ENCODE measurements at regions not wholly inside any gene's neighbourhood (a gene's known extent, or its start where the extent isn't known, plus 50 kb on each side); places are given as distances from the start of the nearest gene placed in this dataset.

GRCh38 chr2:120829633-120830025 lies 94.0 kb downstream of the GLI2 start:
- no peak for DNase-seq

- no peak for DNase-seq
These were observed 94.6 kb downstream of the GLI2 start for GRCh38 chr2:120830096-120830830.

- DNase-seq: no peak
These were observed 95.4 kb downstream of the GLI2 start for GRCh38 chr2:120831086-120831485.

- DNase-seq: no peak
These were observed 96.2 kb downstream of the GLI2 start for GRCh38 chr2:120831891-120832290.

DNA sequence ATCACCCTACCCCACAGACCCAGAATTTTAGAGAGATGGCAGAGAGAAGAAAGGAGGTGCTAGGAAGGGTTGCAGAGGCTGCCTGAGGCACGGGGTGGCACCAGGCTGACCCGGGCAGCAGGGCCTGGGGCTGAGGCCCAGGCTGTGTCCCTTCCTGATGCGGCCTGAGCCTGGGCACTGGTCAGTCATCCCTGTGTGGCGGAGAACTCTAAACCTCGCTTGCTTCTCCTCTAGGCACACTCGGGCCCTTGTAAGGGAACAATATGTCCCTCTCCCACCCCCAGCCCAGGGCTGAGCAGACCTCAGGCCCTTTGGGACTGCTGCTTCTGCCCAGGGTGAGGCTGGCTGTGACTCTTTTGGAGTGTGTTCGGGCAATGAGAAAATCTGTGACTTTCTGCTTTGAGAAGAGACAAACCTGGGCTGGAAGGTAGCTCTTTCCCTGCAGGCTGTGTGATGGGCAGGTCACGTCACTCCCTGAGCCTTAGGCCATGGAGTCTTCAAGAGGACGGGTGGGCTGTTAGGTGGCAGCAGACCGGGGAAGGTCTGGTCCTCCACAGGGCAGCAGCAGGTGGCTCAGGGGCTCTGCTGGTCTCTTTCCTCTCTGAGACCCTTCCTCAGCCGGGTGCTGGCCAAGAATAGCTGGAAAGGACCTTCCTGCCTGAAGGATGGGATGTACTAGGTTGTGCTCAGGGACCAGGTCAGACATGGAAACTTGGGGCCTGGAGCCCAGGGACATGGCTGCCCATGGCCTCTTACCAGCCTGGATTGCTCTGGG lies 96.8 kb downstream of the GLI2 start:
- no peak for DNase-seq

DNA sequence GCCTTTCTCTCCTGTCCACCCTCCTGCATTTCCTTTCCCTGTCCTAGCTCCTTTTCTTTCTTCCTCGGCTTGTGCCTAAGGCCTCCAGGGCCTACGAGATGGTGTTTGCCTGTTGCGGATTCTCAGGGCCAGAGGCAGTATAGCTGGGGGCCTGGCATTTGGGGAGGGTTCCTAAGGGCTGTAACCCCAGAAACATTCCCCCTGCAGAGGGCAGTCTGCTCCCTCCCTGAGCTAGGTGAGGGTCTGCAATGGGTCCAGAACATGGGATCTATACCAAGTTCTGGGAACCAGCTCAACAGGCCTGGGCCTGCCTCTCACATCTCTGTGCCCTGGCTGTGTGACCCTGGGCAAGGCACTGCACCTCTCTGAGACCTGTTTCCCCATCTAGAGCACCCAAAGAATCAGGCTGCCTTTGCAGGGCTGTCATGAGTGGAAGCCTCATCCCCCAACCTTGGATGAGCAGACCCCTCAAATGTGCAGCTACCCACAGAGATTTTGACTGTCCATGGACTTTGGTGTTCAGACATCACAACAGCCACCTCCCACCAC lies 97.5 kb downstream of the GLI2 start:
- no peak for DNase-seq

DNA sequence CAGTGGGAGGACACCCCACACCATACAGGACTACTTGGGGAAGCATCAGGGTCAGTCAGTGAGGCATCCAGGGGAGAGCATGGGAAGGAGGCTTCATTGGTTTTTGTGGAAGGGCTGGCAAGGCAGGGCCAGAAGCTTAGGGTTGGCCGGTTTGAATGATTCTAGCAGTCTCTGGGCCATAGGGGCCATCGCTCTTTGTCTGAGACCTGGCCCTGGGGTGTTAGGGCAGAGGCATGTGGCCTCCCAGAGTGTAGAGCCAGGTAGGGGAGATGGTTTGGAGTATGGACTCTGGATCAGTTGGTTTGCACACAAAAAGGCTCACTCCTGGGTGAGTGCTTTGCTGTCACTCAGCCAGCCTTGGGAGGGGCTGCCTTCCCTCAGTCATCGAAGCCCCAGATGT lies 98.5 kb downstream of the GLI2 start:
- DNase-seq: no peak

- DNase-seq: no peak
These were observed 100.6 kb downstream of the GLI2 start for GRCh38 chr2:120836281-120836680.

- no peak for DNase-seq
These were observed 105.3 kb downstream of the GLI2 start for GRCh38 chr2:120840795-120841487.

DNA sequence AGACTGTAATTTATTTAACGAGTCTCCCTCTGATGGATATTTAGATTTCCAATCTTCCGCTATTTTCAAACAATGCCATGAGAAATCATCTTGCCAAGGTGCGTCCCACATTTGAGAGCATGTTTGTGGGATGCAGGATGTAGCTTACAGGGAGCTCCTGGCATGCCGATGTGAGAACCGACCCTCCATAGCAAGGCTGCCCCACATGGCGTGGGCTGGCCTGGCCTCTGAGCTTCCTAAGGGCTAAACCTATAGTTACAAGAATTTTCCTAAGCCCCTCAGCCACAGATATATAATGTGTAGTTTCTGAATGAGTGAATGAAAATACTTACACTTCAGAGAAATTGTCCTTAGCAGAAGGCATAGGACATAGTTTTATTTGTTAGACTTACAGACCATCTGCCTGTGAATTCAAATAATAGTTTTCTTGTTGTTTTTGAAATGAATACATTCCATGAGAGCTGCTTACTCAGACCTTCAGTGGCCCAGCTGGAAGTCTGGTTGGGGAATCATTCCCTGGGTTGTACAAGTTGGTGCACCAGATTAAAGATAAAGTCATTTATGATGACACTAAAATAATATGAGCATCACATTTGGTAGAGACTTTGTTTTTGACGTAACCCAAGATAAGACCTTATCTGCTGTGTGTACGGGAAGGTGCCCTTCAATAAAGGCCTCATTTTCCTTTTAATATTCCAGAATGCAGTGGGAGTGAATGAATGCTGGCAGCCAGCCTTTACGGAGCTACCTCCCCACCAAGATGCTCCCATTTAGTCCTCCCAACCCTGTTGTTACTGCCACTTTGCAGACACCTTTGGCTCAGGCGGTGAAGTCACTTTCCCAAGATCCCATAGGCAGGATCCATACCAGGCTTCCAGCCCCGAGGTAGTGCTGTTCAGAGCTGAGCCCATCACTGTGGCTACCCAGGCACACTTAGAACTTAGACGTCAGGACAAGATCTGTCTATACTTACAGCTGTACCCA lies 107.1 kb downstream of the GLI2 start:
- no peak for DNase-seq

GRCh38 chr2:120844070-120844738 lies 108.5 kb downstream of the GLI2 start:
- DNase-seq: no peak

DNA sequence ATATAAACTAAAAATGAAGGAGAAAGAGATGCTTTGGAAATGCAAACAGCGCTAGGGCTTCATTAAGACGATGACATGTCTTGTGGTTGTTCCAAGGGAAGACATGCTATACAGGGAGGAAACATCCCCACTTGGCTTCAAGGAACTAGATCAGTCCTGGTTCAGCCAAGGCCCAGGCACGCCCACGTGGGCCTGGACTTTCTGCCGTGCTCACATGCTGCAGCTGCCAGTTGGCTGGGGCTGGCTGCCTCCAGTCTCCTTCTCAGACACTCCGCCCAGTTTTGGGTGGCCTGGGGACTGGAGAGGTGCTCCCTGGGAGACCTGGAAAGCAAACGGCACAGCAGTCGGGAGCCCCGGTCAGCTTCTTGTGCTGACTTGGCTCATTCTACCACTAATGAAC lies 109.6 kb downstream of the GLI2 start:
- no peak for DNase-seq

- DNase-seq: no peak
These were observed 110.9 kb downstream of the GLI2 start for GRCh38 chr2:120846406-120847095.

DNA sequence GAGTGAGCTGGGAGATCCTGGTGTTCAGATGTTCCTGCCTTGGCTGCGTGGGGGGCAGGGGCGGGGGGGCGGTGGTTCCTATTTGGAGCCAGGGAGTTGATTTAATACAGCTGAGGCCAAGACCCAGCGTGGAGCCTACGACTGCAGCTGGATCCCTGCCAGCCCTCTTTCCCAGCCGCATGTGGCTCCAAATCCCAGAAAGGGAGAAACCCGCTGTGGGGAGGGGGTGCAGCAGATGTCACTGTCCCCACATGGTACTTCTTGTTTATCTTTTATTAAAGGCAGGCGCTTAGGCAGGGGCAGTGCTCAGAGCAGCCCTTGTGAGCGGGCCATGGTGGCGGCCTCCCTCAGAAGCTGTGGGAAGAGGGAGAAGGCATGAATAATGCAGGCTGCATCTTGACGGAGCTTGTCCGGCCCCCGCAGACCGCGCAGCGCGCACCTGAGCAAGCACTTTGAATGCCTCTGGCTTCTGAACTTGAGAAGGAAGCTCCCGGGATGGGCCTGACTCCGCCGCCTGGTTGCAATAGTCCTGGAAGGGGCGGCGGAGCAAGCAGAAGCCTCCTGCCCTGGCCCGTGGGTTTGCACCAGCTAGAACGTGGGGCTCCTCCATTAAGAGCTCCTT lies 112.1 kb downstream of the GLI2 start:
- DNase-seq: no peak

DNA sequence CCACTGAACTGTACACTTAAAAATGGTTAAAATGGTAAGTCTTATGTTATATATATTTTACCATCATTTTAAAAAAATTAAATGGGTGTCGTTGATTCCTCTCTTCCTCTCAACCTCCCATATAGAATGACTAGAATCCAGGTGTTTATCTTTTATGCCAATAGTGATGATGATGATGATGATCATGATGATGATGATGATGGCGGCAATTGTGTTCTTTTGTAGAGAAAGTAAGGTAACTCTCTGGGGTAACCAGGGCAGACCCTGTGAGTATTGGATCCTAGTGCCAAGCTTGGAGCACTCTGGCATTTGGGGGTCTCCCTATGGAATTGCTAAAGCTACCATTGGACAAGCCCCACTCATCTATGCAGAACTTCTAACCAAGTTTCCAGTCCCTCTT lies 113.6 kb downstream of the GLI2 start:
- DNase-seq: no peak

- DNase-seq: no peak
These were observed 114.9 kb downstream of the GLI2 start for GRCh38 chr2:120850551-120850950.

DNA sequence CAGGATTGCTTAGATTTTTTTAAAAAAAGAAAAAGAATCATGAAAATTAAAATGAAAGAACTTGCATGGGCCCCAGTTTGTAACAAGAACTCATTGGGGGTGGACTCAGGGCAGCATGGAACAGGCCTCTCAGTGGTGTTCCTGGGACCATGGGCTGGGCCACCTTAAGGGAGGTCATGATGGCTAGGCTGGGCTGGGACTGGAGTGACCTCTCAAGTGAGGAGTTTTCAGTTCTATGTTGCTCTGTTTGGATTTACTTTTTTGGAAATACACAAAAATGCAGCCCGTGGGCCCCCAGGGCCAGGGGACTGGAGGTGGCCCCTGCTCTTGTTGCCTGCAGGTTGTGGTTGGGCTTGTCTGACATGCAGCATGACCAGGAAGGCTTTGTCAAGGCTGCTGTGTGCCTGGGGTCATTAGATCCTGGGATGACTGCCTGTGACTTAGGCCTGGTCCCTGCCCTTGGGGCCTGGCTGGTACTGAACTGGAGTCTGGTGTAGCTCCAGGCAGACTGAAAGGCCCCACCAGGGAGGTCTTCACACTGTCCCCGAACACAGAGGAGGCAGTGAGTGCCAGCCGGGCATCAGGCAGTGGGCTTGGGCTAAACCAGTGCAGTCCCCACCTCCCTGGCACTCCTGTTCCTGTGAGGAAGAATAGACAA lies 115.6 kb downstream of the GLI2 start:
- DNase-seq: no peak

DNA sequence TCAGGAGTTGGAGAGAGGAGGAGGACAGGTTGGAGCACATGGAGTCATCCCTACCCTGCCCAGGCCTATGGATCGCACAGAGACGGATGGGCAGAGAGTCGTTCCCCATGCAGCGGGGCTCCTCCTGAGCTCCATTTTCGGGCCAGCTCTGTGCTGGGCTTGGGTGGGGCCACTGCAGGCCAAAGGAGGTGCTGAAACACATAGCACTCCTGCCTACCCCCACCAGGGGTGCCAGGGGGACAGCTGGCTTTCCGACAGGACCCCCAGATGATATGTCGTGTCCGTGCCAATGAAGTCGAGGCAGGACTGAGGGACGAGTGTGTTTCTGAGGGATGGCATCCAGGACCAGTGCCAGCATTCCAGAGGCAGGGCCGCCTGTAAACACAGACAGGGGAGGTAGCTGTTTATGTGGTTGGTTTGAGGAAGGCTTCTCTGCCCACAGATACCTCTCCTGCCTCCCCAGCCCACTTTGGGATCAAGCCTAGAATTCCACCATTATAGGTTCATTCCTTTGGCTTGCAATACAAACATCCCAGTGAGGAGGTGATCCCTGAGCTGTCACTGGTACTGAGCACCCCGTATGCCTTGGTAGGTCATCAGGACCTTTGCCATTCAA lies 116.6 kb downstream of the GLI2 start:
- DNase-seq: no peak

DNA sequence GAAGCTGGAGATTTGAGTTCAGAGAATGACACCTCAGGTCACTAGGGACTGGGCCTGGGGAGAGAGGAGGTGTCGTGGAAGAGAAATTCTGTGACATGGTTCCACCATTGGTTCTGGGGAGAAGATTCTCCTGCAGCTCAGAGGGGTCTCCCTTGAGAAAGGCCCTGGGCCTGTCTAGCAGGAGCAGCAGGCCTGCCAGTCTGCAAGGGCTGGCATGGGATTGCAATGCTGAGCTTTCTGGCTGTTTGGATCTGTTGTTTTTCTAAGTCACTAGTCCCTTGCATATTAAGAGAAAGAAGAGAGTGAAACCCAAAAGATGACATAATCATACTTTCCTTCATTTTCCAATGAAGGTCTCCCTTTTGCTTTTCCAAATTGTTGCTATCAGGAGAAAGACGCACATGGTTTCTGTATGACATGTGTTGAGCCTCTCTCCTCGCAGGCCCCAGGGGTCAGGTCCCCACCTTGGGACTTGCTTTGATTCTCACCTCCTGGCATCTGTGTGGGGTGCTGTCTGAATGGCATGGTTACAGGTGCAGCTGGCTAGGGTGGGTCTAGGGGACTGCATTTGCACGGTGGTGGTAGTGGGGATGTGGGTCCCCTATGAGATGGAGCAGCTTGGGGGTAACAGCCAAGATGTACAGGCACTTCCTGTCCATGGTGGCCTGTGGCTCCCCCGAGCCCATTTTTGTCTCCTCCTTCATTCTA lies 117.8 kb downstream of the GLI2 start:
- no peak for DNase-seq

All from stimulated activated CD4-positive, alpha-beta T cell treated with anti-CD3 and anti-CD28 coated beads, Interleukin-4, amount 100 ng/mL, for 4 hours (primary cell).